Breast epithelium (tissue), 4 donors: ENCODE measurements at regions not wholly inside any gene's neighbourhood (a gene's known extent, or its start where the extent isn't known, plus 50 kb on each side); places are given as distances from the start of the nearest gene placed in this dataset.
"Not testable (repeated sequence)": the region's sequence is repeated elsewhere in the genome, so short reads cannot be mapped to it uniquely, and the experiment has no call there.

Source experiments
- DNase-seq, 2 donors: peaks; one replicate each; pipeline ENCODE4 v3.0.0-alpha.2; 2019; ENCODE audit warnings: low spot score in 2 of 2
- H3K27ac ChIP-seq, 2 donors: fragments of 200-600 bp; sonication (generic) in 1 of 2; one replicate each; pipeline ENCODE4 v1.5.1; 2016 to 2019; ENCODE audit warnings: mild to moderate bottlenecking in 1 of 2
- H3K27me3 ChIP-seq, 2 donors: fragments of 200-600 bp; sonication (generic) in 1 of 2; one replicate each; pipeline versions ENCODE4 v1.5.1 to v1.6.0; 2017 to 2019; ENCODE audit warnings: control low read depth in 1 of 2, mild to moderate bottlenecking in 1 of 2
- H3K36me3 ChIP-seq: fragments of 200-600 bp; one replicate; pipeline ENCODE4 v1.5.1; 2019
- H3K4me1 ChIP-seq, 2 donors: fragments of 200-600 bp; sonication (generic); one replicate each; pipeline ENCODE4 v1.5.1; 2016 to 2019; ENCODE audit warnings: control low read depth in 1 of 2
- H3K4me3 ChIP-seq, 3 donors: fragments of 200-600 bp; sonication (generic); 1 replicate in 2 of 3; 2 replicates in 1 of 3; pipeline ENCODE4 v1.5.1; 2016 to 2019; ENCODE audit warnings: mild to moderate bottlenecking in 3 of 3, moderate library complexity in 2 of 3
- H3K9me3 ChIP-seq, 2 donors: fragments of 200-600 bp; sonication (generic) in 1 of 2; one replicate each; pipeline ENCODE4 v1.5.1; 2016 to 2019; ENCODE audit warnings: control low read depth in 1 of 2
- POLR2A ChIP-seq: fragments of 450-650 bp; IDR thresholded peaks from one replicate; pipeline ENCODE4 v1.6.1; 2016; ENCODE audit warnings: antibody characterized with exemption, mild to moderate bottlenecking, moderate library complexity
- POLR2AphosphoS5 ChIP-seq, 3 donors: sonication (generic); formaldehyde crosslinking; IDR thresholded peaks; one replicate each; pipeline ENCODE4 v1.6.1; 2017; ENCODE audit warnings: antibody characterized with exemption in 3 of 3
- intact Hi-C: fragments of 100-400 bp; cut with DNase I; formaldehyde crosslinking; loops from one replicate; pipeline ENCODE4 v1.15.1; 2023; ENCODE audit warnings: low total_unique reads
- TF ChIP-seq, protein P1 (sequence below), 3 donors: fragments of 450-650 bp; IDR thresholded peaks; one replicate each; pipeline ENCODE4 v1.5.1; 2016 to 2017; ENCODE audit warnings: antibody characterized with exemption in 3 of 3, mild to moderate bottlenecking in 3 of 3, moderate library complexity in 3 of 3

DNA sequence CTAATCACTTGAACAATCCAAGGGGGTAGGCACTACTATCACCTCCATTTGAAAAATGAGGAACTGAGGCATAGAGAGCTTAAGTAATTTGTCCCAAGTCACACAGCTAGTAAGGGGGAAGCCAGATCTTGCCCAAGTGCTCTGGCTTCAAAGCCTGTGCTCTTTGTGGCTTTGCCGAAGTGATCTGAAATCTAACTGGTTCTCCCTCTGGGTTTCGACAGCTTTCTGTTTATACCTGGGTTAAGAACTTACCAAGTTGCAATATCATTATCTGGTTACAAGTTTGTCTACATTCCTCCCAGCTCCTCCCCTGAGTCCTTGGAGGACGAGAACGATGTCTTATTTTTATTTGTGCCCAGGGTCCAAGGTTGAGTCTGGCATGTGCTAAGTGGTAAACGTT is 125.3 kb upstream of the RAI2 start:
- Histone ChIP-seq H3K36me3 (no peaks in the 10 kb centered on the region), H3K4me1 (no peaks in the 10 kb centered on the region), H3K27me3 (peaks cover 0 to 53% of the 10 kb centered on the region in 2 donors), H3K27ac (no peak overlapping the region), H3K9me3 (no peaks in the 10 kb centered on the region), H3K4me3 (no peak overlapping the region)
- no peak for DNase-seq
- TF ChIP-seq POLR2AphosphoS5 (IDR thresholded peaks at IDR 0.05) (no peak), POLR2A (no peak)
- TF ChIP-seq, protein P1, sequence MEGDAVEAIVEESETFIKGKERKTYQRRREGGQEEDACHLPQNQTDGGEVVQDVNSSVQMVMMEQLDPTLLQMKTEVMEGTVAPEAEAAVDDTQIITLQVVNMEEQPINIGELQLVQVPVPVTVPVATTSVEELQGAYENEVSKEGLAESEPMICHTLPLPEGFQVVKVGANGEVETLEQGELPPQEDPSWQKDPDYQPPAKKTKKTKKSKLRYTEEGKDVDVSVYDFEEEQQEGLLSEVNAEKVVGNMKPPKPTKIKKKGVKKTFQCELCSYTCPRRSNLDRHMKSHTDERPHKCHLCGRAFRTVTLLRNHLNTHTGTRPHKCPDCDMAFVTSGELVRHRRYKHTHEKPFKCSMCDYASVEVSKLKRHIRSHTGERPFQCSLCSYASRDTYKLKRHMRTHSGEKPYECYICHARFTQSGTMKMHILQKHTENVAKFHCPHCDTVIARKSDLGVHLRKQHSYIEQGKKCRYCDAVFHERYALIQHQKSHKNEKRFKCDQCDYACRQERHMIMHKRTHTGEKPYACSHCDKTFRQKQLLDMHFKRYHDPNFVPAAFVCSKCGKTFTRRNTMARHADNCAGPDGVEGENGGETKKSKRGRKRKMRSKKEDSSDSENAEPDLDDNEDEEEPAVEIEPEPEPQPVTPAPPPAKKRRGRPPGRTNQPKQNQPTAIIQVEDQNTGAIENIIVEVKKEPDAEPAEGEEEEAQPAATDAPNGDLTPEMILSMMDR (IDR thresholded peaks at IDR 0.05): no peak
- intact Hi-C loops: no loop called here

DNA sequence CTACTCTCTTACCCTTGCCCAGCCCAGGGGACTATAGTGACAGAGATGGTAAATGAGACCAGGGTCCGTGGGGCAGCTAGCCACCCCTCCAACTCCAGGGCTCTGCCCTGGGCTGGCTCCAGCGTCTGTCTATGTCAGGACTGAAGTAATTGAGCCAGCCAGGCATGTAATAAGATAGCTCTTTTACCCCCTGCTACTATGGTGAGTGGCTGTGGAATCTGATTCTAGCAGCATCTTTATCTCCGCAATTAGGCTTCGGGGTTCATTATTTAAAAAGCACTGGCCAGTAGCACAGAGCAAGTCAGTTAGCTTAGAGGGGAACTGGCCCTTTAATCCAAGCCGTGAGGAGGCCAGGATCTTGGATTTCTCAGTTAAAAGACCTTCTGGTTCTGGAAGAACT is 123.3 kb upstream of the RAI2 start:
- TF ChIP-seq POLR2AphosphoS5 (IDR thresholded peaks at IDR 0.05) (no peak), POLR2A (no peak)
- TF ChIP-seq, protein P1 (IDR thresholded peaks at IDR 0.05): no peak

DNA sequence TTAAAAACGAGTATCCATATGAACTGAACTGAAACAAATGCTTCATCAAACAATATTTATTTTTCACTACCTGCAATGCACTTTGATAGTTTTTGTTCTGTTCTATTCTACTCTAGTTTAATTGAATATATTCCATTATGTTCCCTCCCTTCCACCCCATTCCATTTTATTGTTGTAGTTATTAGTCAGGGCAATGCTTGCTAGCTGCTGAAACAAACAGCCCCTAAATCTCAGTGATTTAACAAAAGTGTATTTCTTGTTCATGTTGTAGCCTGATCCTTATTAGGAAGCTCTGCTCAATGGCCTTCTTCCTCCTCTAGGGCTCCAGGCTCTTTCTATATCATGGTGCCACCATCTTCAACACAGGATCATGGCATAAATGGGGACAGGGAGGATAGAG is 122.3 kb upstream of the RAI2 start:
- no peak for DNase-seq
- no peak overlapping the region for H3K4me3 ChIP-seq
- H3K27ac ChIP-seq: no peak overlapping the region
- intact Hi-C loops: no loop called here
- H3K9me3 ChIP-seq: no peaks in the 10 kb centered on the region
- peaks cover 0 to 47% of the 10 kb centered on the region in 2 donors for H3K27me3 ChIP-seq
- H3K4me1 ChIP-seq: no peaks in the 10 kb centered on the region
- H3K36me3 ChIP-seq: no peaks in the 10 kb centered on the region
- TF ChIP-seq, protein P1 (IDR thresholded peaks at IDR 0.05): no peak

More for the DNA sequence above, 123.3 kb upstream of the RAI2 start:
- no peak for DNase-seq
- no peaks in the 10 kb centered on the region for H3K36me3 ChIP-seq
- H3K4me3 ChIP-seq: no peak overlapping the region
- no peaks in the 10 kb centered on the region for H3K4me1 ChIP-seq
- H3K27ac ChIP-seq: no peak overlapping the region
- H3K27me3 ChIP-seq: peaks cover 0 to 41% of the 10 kb centered on the region in 2 donors
- intact Hi-C loops: no loop called here
- H3K9me3 ChIP-seq: no peaks in the 10 kb centered on the region

DNA sequence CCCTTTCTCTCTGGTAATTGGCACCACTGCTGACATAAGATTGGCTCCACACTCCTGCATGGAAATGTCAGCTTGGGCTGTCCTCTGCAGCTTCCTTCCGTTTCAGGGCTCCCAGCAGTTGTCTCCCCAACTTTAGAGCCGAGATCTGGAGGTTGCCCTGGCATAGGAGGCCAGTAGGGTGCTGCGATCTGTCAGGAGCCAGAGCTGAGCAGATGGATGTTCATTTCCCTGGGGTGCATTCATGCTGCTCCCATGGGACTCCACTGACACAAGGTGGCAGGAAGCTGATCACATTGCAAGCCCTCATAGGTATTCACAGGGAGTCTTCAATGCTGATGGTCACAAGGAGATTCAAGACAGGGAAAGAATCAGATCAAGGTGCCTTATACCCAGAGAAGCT is 116.6 kb upstream of the RAI2 start:
- no peak for TF ChIP-seq POLR2AphosphoS5 (IDR thresholded peaks at IDR 0.05)
- TF ChIP-seq, protein P1 (IDR thresholded peaks at IDR 0.05): no peak
- no peak for TF ChIP-seq POLR2A
- intact Hi-C loops: no loop called here
- H3K27ac ChIP-seq: no peak overlapping the region
- no peak overlapping the region for H3K4me3 ChIP-seq
- no peaks in the 10 kb centered on the region for H3K36me3 ChIP-seq
- H3K27me3 ChIP-seq: peaks cover 0 to 43% of the 10 kb centered on the region in 2 donors
- DNase-seq: no peak
- no peaks in the 10 kb centered on the region for H3K4me1 ChIP-seq
- no peaks in the 10 kb centered on the region for H3K9me3 ChIP-seq

DNA sequence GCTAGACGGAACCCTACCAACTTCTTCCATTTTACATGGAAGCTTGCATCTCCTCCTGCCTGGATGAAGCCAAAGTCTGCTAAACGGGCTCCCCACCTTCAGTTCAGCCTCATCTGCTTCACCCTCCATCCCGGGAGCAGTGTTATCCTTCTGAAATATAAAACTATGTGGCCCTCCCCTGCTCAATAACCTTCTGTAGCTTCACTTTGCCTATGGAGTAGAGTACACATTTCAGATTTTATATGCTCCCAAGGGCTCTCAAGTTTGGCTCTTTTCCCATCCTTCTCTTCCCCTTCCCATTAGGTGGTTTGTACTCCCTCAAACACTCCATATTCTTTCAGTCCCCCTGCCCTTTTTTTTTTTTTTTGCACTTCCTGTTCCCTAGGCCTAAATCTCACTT is 115.9 kb upstream of the RAI2 start:
- no peaks in the 10 kb centered on the region for H3K36me3 ChIP-seq
- no peak for DNase-seq
- no peak overlapping the region for H3K4me3 ChIP-seq
- no peak overlapping the region for H3K27ac ChIP-seq
- intact Hi-C loops: no loop called here
- TF ChIP-seq POLR2AphosphoS5 (IDR thresholded peaks at IDR 0.05) (no peak), POLR2A (no peak)
- TF ChIP-seq, protein P1 (IDR thresholded peaks at IDR 0.05): no peak
- H3K4me1 ChIP-seq: no peaks in the 10 kb centered on the region
- no peaks in the 10 kb centered on the region for H3K9me3 ChIP-seq
- peaks cover 0 to 45% of the 10 kb centered on the region in 2 donors for H3K27me3 ChIP-seq

DNA sequence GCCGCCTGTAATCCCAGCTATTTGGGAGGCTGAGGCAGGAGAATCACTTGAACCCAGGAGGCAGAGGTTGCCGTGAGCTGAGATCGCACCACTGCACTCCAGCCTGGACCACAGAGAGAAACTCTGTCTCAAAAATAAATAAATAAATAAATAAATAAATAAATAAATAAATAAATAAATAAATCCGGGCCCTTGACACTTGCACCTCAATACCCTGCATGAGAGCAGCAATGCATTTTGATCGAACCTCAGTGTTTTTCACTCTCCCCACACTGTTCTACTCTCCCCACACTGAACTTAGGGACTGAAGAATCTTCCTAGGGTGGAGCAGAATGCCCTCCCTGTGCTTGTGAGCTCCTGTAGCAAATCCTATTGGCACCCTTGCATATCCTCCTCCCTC is 114.3 kb upstream of the RAI2 start:
- H3K4me3 ChIP-seq, DNase-seq, H3K4me1 ChIP-seq, H3K36me3 ChIP-seq, H3K27ac ChIP-seq, intact Hi-C loops, H3K9me3 ChIP-seq: not testable (repeated sequence)
- H3K27me3 ChIP-seq: peaks cover 0 to 43% of the 10 kb centered on the region in 2 donors
